ENCODE measurements at regions not wholly inside any gene's neighbourhood (a gene's known extent, or its start where the extent isn't known, plus 50 kb on each side); places are given as distances from the start of the nearest gene placed in this dataset.

DNA sequence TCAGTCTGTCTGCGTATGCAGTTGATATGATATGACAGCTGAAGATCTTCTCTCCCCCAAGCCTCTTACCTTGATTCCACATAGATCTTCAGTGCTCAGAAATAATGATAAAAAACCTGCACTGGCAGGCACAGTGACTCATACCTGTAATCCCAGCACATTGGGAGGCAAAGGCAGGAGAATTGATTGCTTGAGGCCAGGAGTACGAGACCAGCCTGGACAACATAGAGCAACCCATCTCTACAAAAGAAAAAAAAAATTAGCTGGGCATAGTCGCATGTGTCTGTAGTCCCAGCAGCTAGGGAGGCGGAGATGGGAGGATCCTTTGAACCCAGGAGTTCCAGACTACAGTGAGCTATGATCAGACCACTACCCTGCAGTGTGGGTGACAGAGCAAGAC is 551.0 kb upstream of the MIR17HG start:
- H3K36me3 Mint-ChIP-seq, result no peaks in the 10 kb centered on the region
- peaks cover 4 to 6% of the 10 kb centered on the region in 2 donors for H3K9me3 Mint-ChIP-seq
- H3K27ac Mint-ChIP-seq, result no peak overlapping the region
- ATAC-seq, result no peak
- DNase-seq (ENCODE audit: low spot score in 2 of 2), result no peak

DNA sequence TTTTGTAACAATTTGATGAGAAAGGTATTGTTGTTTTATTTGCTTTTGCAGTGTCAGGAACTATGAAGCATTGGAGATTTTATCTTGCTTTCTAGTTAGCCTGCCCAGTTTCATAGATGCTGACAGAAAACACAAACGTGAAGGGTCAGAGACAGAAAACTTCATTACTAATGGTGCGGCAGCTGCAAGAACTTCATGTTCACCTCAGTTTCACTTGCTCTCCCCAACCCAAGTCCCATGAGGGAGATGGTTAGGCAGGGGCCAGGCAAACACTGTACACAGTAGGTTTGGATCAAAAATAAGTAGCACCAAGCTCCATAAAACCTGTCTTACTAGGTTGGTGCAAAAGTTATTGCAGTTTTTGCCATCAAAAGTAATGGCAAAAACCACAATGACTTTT is 550.2 kb upstream of the MIR17HG start:
- H3K9me3 Mint-ChIP-seq, result peaks cover 4 to 6% of the 10 kb centered on the region in 2 donors
- no peaks in the 10 kb centered on the region for H3K36me3 Mint-ChIP-seq
- no peak overlapping the region for H3K27ac Mint-ChIP-seq
- ATAC-seq, result no peak
- no peak for DNase-seq (ENCODE audit: low spot score in 2 of 2)

GRCh38 chr13:90798381-90798780 is 549.1 kb upstream of the MIR17HG start:
- Mint-ChIP-seq H3K36me3 (no peaks in the 10 kb centered on the region), H3K9me3 (peaks cover 3 to 6% of the 10 kb centered on the region in 2 donors), H3K27ac (no peak overlapping the region)
- ATAC-seq (no peak), DNase-seq (ENCODE audit: low spot score in 2 of 2) (no peak)

DNA sequence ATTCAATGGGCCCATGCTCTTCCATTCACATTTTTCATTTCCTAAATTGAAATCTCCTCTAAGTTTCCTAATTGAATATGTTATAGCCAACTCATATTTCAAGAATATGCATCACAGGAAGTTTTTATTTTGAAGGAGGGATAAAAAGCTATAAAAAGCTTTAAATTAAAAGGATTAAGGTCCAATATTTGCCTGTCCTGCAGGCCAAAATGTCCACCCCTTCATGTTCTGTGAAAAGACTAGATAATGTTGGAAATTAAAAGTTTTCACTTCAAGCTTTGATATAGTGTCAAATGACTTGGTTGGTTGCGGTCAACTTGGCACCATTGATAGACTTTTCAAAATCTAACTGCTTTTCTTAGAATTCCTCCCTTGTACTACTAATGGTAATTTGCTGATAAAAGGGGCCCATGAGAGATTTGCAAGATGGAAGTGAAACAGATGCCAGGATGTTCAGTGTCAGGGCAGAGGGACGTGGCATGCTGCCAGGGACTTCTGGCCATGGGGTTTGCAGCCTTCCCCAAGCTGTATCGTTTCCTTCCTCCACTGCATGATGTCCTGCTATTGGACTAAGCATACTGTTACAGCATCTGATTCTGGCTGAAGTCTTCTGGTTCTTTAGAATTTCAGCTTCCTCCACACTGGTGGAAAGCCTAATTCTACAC is 547.3 kb upstream of the MIR17HG start:
- no peak for ATAC-seq
- peaks cover 0 to 5% of the 10 kb centered on the region in 2 donors for H3K9me3 Mint-ChIP-seq
- H3K27ac Mint-ChIP-seq, result no peak overlapping the region
- no peaks in the 10 kb centered on the region for H3K36me3 Mint-ChIP-seq
- DNase-seq (ENCODE audit: low spot score in 2 of 2), result no peak

GRCh38 chr13:90801621-90802020 is 545.9 kb upstream of the MIR17HG start:
- Mint-ChIP-seq H3K9me3 (peaks cover 0 to 5% of the 10 kb centered on the region in 2 donors), H3K27ac (no peak overlapping the region), H3K36me3 (no peaks in the 10 kb centered on the region)
- DNase-seq (ENCODE audit: low spot score in 2 of 2), result no peak
- ATAC-seq, result no peak

GRCh38 chr13:90803210-90803609 is 544.3 kb upstream of the MIR17HG start:
- H3K36me3 Mint-ChIP-seq, result no peaks in the 10 kb centered on the region
- no peak overlapping the region for H3K27ac Mint-ChIP-seq
- peaks cover 0 to 5% of the 10 kb centered on the region in 2 donors for H3K9me3 Mint-ChIP-seq
- no peak for ATAC-seq
- DNase-seq (ENCODE audit: low spot score in 2 of 2), result no peak

DNA sequence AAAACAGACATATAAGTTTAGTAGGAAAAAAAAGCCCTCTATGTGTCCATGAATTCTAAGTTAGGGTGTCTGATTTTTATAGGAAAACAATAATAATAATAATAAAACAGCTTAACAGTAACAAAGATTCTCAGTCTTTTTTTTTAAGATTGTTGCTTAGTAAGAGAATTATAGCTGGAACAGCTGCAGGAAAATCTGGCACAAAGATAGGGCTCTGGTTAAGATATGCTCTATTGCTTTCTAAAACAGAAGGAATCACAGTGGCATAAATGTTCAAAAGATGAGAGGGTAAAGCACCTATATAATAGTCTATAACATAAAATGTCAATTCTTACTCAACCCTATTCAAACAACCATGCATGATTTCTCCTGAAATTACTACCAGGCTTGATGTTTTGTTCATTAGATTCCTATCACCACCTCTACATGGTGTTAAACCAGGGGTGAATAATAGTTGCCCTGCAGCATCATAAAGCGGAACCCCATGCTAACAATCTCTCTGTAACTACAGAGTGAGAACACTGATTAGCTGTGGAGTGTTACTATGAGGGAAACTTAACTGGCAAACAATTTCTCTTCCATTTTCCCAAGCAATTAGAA is 541.4 kb upstream of the MIR17HG start:
- no peak for ATAC-seq
- peaks cover 0 to 5% of the 10 kb centered on the region in 2 donors for H3K9me3 Mint-ChIP-seq
- H3K36me3 Mint-ChIP-seq, result no peaks in the 10 kb centered on the region
- DNase-seq (ENCODE audit: low spot score in 2 of 2), result no peak
- no peak overlapping the region for H3K27ac Mint-ChIP-seq

DNA sequence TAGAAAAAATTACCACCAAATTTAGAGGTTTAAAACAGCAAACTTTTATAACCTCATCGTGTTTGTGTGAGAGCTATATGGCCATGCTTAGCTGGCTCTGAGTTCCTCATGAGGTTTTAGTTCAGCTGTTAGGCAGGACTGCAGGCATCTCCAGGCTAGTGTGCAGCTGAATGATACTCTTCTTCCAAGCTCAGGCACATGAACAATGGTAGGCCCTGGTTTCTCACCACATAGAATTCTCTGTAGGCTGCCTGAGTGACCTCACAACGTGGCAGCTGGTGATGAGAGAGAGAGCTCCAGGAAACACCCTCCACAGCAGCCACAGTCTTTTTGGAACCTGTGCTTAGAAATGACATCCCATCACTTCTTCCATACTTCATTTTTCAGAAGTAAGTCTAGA is 540.6 kb upstream of the MIR17HG start:
- Mint-ChIP-seq H3K9me3 (peaks cover 0 to 5% of the 10 kb centered on the region in 2 donors), H3K36me3 (no peaks in the 10 kb centered on the region), H3K27ac (no peak overlapping the region)
- DNase-seq (ENCODE audit: low spot score in 2 of 2) (no peak), ATAC-seq (no peak)

GRCh38 chr13:90808838-90809237 is 538.6 kb upstream of the MIR17HG start:
- H3K27ac Mint-ChIP-seq, result no peak overlapping the region
- peaks cover 0 to 9% of the 10 kb centered on the region in 2 donors for H3K9me3 Mint-ChIP-seq
- no peaks in the 10 kb centered on the region for H3K36me3 Mint-ChIP-seq
- ATAC-seq, result no peak
- no peak for DNase-seq (ENCODE audit: low spot score in 2 of 2)

DNA sequence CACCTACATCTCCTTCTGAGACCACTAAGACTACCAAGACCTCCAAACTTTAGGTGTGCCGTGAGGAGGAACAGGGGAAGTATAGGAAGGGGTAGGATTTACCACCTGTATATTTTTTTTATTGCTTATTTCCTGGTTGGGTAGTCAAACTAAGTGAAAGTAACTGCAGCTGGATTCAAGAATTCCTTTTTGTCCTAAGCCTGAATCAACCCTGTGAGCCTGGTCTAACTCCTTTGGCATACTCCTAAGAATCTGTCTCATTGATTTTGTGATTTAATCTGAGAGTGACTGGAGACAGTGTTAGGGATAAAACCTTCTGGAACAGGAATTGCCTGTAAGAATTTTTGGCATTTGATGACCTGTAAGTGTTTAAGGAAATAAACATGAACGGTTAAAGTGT is 523.5 kb upstream of the MIR17HG start:
- no peak for DNase-seq (ENCODE audit: low spot score in 2 of 2)
- Mint-ChIP-seq H3K36me3 (no peaks in the 10 kb centered on the region), H3K9me3 (peaks cover 4 to 7% of the 10 kb centered on the region in 2 donors), H3K27ac (no peak overlapping the region)
- no peak for ATAC-seq

GRCh38 chr13:90826688-90827087 is 520.8 kb upstream of the MIR17HG start:
- ATAC-seq, result no peak
- H3K27ac Mint-ChIP-seq, result no peak overlapping the region
- peaks cover 0 to 11% of the 10 kb centered on the region in 2 donors for H3K9me3 Mint-ChIP-seq
- no peak for DNase-seq (ENCODE audit: low spot score in 2 of 2)
- H3K36me3 Mint-ChIP-seq, result no peaks in the 10 kb centered on the region

GRCh38 chr13:90830782-90831181 is 516.7 kb upstream of the MIR17HG start:
- peaks cover 0 to 16% of the 10 kb centered on the region in 2 donors for H3K9me3 Mint-ChIP-seq
- no peaks in the 10 kb centered on the region for H3K36me3 Mint-ChIP-seq
- ATAC-seq (no peak), DNase-seq (ENCODE audit: low spot score in 2 of 2) (no peak)
- H3K27ac Mint-ChIP-seq, result no peak overlapping the region

- H3K36me3 Mint-ChIP-seq, result no peaks in the 10 kb centered on the region
- no peak overlapping the region for H3K27ac Mint-ChIP-seq
- DNase-seq (ENCODE audit: low spot score in 2 of 2) (no peak), ATAC-seq (no peak)
- H3K9me3 Mint-ChIP-seq, result peaks cover 5 to 16% of the 10 kb centered on the region in 2 donors
These were observed 513.5 kb upstream of the MIR17HG start for GRCh38 chr13:90833951-90834350.

DNA sequence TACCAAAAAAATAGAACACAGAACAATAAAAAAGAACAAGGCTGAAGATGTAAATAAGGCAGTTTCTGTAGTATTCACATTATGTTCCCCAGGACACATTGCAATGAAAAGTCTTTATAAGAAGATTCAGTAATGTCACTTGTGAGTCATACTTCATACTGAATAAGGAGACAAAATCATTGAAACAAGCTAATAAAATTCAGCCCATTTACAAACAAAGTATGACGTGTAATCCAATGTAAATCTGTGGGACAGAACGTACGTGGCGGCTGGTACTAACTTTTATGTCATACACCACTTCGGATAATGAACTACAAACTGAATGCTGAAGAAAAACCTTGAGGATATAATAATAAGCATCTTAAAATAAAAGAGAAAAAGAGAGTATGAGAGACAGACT is 512.8 kb upstream of the MIR17HG start:
- ATAC-seq, result no peak
- no peak overlapping the region for H3K27ac Mint-ChIP-seq
- H3K9me3 Mint-ChIP-seq, result peaks cover 5 to 16% of the 10 kb centered on the region in 2 donors
- no peak for DNase-seq (ENCODE audit: low spot score in 2 of 2)
- no peaks in the 10 kb centered on the region for H3K36me3 Mint-ChIP-seq

DNA sequence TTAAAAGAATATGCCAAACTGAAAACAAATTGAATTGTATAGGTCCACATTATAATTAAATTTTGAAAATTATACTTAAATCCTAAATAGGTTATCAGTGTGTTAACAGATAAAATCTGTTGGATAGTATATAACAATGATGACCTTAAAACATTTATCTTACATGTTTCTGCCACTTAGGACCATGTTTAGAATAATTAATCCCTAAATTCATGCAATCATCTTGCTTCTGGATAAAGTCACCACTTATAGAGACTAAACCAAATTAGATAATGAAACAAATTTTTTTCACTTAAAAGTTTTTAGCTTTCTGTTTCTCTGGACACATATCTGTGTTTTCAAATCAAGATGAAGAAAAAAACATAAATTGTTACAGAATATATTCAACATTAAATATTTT is 511.7 kb upstream of the MIR17HG start:
- Mint-ChIP-seq H3K36me3 (peaks cover 0 to 2% of the 10 kb centered on the region in 2 donors), H3K27ac (no peak overlapping the region)

GRCh38 chr13:90838317-90838960 is 509.0 kb upstream of the MIR17HG start:
- ATAC-seq (no peak), DNase-seq (ENCODE audit: low spot score in 2 of 2) (no peak)
- Mint-ChIP-seq H3K27ac (no peak overlapping the region), H3K36me3 (peaks cover 0 to 6% of the 10 kb centered on the region in 2 donors), H3K9me3 (peaks cover 16 to 19% of the 10 kb centered on the region in 2 donors)

More for the DNA sequence above, 511.7 kb upstream of the MIR17HG start:
- no peak for ATAC-seq
- no peak for DNase-seq (ENCODE audit: low spot score in 2 of 2)
- peaks cover 15 to 26% of the 10 kb centered on the region in 2 donors for H3K9me3 Mint-ChIP-seq

DNA sequence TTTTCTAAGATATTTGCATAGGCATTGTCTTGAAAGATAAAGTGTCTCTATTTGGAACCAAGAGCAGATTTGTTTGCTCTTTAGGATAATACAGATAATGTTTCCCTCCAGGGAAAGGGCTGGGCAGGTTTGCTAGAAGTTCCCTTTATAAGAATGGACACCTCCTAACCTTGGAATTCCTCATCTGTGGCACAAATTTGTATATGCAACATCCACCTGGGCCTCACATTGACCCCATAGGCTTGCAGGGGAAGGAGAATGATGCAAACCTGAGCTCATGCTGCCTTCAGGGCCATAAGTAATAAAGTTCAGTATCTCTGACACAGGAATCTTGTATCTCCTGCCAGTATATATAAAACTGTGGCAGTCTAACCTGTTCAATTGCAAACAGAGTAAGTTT is 508.4 kb upstream of the MIR17HG start:
- ATAC-seq (no peak), DNase-seq (ENCODE audit: low spot score in 2 of 2) (no peak)
- H3K27ac Mint-ChIP-seq, result no peak overlapping the region
- H3K9me3 Mint-ChIP-seq, result peaks cover 16 to 19% of the 10 kb centered on the region in 2 donors
- peaks cover 0 to 6% of the 10 kb centered on the region in 2 donors for H3K36me3 Mint-ChIP-seq

- peaks cover 0 to 4% of the 10 kb centered on the region in 2 donors for H3K36me3 Mint-ChIP-seq
- peaks cover 12 to 20% of the 10 kb centered on the region in 2 donors for H3K9me3 Mint-ChIP-seq
- DNase-seq (ENCODE audit: low spot score in 2 of 2), result no peak
- no peak for ATAC-seq
- no peak overlapping the region for H3K27ac Mint-ChIP-seq
These were observed 500.6 kb upstream of the MIR17HG start for GRCh38 chr13:90846936-90847335.
